Liver (tissue), 8 donors: ENCODE measurements at regions not wholly inside any gene's neighbourhood (a gene's known extent, or its start where the extent isn't known, plus 50 kb on each side); places are given as distances from the start of the nearest gene placed in this dataset.

ENCODE experiments used
- DNase-seq: peaks from one replicate; pipeline ENCODE4 v3.0.0-alpha.2; 2017; ENCODE audit warnings: low spot score
- H3K27ac ChIP-seq, 2 donors: one replicate each; pipeline ENCODE4 v1.7.0; 2013; ENCODE audit warnings: inconsistent platforms in 2 of 2, low read length in 2 of 2, control low read depth in 1 of 2, low read depth in 1 of 2, mild to moderate bottlenecking in 1 of 2
- H3K27me3 ChIP-seq, 4 donors: one replicate each; pipeline versions ENCODE4 v1.6.1 to v1.7.0; 2013; ENCODE audit warnings: low read length in 3 of 4, inconsistent platforms in 1 of 4, mild to moderate bottlenecking in 1 of 4, moderate library complexity in 1 of 4; ENCODE audit not compliant: control insufficient read depth in 4 of 4, insufficient read depth in 4 of 4
- H3K36me3 ChIP-seq, 4 donors: one replicate each; pipeline versions ENCODE4 v1.6.1 to v1.7.0; 2013; ENCODE audit warnings: low read length in 3 of 4, mild to moderate bottlenecking in 3 of 4, low read depth in 1 of 4, moderate library complexity in 1 of 4; ENCODE audit not compliant: control insufficient read depth in 4 of 4, insufficient read depth in 3 of 4
- H3K4me1 ChIP-seq, 4 donors: one replicate each; pipeline versions ENCODE4 v1.6.1 to v1.7.0; 2013; ENCODE audit warnings: low read length in 3 of 4, mild to moderate bottlenecking in 3 of 4, moderate library complexity in 1 of 4; ENCODE audit not compliant: control insufficient read depth in 4 of 4, insufficient read depth in 4 of 4
- H3K4me3 ChIP-seq, 3 donors: one replicate each; pipeline versions ENCODE4 v1.6.1 to v1.7.0; 2013; ENCODE audit warnings: low read length in 3 of 3, control low read depth in 1 of 3, low read depth in 1 of 3, mild to moderate bottlenecking in 1 of 3
- H3K9ac ChIP-seq, 2 donors: one replicate each; pipeline ENCODE4 v1.7.0; 2013; ENCODE audit warnings: low read length in 2 of 2, mild to moderate bottlenecking in 2 of 2, moderate library complexity in 2 of 2, control low read depth in 1 of 2, low read depth in 1 of 2
- H3K9me3 ChIP-seq, 4 donors: one replicate each; pipeline versions ENCODE4 v1.6.1 to v1.7.0; 2013; ENCODE audit warnings: low read length in 3 of 4; ENCODE audit not compliant: control insufficient read depth in 4 of 4
- ATF3 ChIP-seq: IDR thresholded peaks from 2 replicates; pipeline ENCODE4 v1.6.1; 2016; ENCODE audit warnings: antibody characterized with exemption
- EGR1 ChIP-seq, 2 donors: IDR thresholded peaks; 2 replicates each; pipeline ENCODE4 v1.6.1; 2016 to 2018; ENCODE audit warnings: antibody characterized with exemption in 2 of 2, low read depth in 2 of 2
- FOXA2 ChIP-seq: IDR thresholded peaks from 2 replicates; pipeline ENCODE4 v1.6.1; 2016; ENCODE audit warnings: antibody characterized with exemption
- HNF4A ChIP-seq, 2 donors: conservative IDR thresholded peaks; 2 replicates each; pipeline ENCODE4 v1.6.1; 2016; ENCODE audit warnings: antibody characterized with exemption in 2 of 2, mild to moderate bottlenecking in 2 of 2
- HNF4G ChIP-seq: IDR thresholded peaks from 2 replicates; pipeline ENCODE4 v1.6.1; 2016; ENCODE audit warnings: antibody characterized with exemption
- JUND ChIP-seq, 2 donors: IDR thresholded peaks; 2 replicates each; pipeline ENCODE4 v1.6.1; 2016; ENCODE audit warnings: antibody characterized with exemption in 2 of 2
- MAX ChIP-seq: IDR thresholded peaks from 2 replicates; pipeline ENCODE4 v1.6.1; 2016; ENCODE audit warnings: antibody characterized with exemption
- NR2F2 ChIP-seq: IDR thresholded peaks from 2 replicates; pipeline ENCODE4 v1.6.1; 2016; ENCODE audit warnings: antibody characterized with exemption
- RAD21 ChIP-seq, 2 donors: IDR thresholded peaks; 2 replicates each; pipeline ENCODE4 v1.6.1; 2016; ENCODE audit warnings: antibody characterized with exemption in 2 of 2, mild to moderate bottlenecking in 2 of 2
- RXRA ChIP-seq, 2 donors: IDR thresholded peaks; 2 replicates each; pipeline ENCODE4 v1.6.1; 2017 to 2018; ENCODE audit warnings: antibody characterized with exemption in 2 of 2, mild to moderate bottlenecking in 1 of 2
- SP1 ChIP-seq: IDR thresholded peaks from 2 replicates; pipeline ENCODE4 v1.6.1; 2018; ENCODE audit warnings: antibody characterized with exemption, mild to moderate bottlenecking
- TAF1 ChIP-seq: conservative IDR thresholded peaks from 2 replicates; pipeline ENCODE4 v1.6.1; 2016; ENCODE audit warnings: antibody characterized with exemption, mild to moderate bottlenecking
- YY1 ChIP-seq: IDR thresholded peaks from 2 replicates; pipeline ENCODE4 v1.6.1; 2016; ENCODE audit warnings: antibody characterized with exemption, mild to moderate bottlenecking
- WGBS: extraction: QIAGEN DNeasy Blood & Tissue Kit; methylation state at CpG from one replicate; pipeline ENCODE4 v1.1.7; 2013; 5-methylcytosine and 5-hydroxymethylcytosine counted together
- TF ChIP-seq, protein P1 (sequence below): IDR thresholded peaks from 2 replicates; pipeline ENCODE4 v1.6.1; 2016; ENCODE audit warnings: antibody characterized with exemption, mild to moderate bottlenecking
- TF ChIP-seq, protein P2 (sequence below): fragments of 150-350 bp; IDR thresholded peaks from 2 replicates; pipeline ENCODE4 v1.5.1; 2017; ENCODE audit warnings: improper control_type of control experiment, low read depth, low read length; ENCODE audit not compliant: missing input control
- TF ChIP-seq, protein P3 (sequence below): IDR thresholded peaks from 2 replicates; pipeline ENCODE4 v1.6.1; 2016; ENCODE audit warnings: antibody characterized with exemption
- donor health status: healthy.
- donor health status: healthy.
- donor health status: healthy.
- donor health status: healthy.
- donor health status: healthy.

- H3K27me3 ChIP-seq = peaks cover 0 to 2% (median 0%) of the 10 kb centered on the region in 4 donors
- H3K36me3 ChIP-seq = no peaks in the 10 kb centered on the region
- H3K27ac ChIP-seq = no peak overlapping the region
- TF ChIP-seq EGR1 (IDR thresholded peaks at IDR 0.05; ENCODE audit: low read depth in 2 of 2) (no peak), SP1 (no peak), YY1 (no peak), HNF4G (no peak), FOXA2 (no peak), MAX (no peak), RXRA (IDR thresholded peaks at IDR 0.05) (no peak), TAF1 (no peak), ATF3 (no peak), JUND (IDR thresholded peaks at IDR 0.05) (no peak), HNF4A (conservative IDR thresholded peaks at IDR 0.05) (no peak), NR2F2 (no peak), RAD21 (IDR thresholded peaks at IDR 0.05) (no peak)
- TF ChIP-seq, protein P1, sequence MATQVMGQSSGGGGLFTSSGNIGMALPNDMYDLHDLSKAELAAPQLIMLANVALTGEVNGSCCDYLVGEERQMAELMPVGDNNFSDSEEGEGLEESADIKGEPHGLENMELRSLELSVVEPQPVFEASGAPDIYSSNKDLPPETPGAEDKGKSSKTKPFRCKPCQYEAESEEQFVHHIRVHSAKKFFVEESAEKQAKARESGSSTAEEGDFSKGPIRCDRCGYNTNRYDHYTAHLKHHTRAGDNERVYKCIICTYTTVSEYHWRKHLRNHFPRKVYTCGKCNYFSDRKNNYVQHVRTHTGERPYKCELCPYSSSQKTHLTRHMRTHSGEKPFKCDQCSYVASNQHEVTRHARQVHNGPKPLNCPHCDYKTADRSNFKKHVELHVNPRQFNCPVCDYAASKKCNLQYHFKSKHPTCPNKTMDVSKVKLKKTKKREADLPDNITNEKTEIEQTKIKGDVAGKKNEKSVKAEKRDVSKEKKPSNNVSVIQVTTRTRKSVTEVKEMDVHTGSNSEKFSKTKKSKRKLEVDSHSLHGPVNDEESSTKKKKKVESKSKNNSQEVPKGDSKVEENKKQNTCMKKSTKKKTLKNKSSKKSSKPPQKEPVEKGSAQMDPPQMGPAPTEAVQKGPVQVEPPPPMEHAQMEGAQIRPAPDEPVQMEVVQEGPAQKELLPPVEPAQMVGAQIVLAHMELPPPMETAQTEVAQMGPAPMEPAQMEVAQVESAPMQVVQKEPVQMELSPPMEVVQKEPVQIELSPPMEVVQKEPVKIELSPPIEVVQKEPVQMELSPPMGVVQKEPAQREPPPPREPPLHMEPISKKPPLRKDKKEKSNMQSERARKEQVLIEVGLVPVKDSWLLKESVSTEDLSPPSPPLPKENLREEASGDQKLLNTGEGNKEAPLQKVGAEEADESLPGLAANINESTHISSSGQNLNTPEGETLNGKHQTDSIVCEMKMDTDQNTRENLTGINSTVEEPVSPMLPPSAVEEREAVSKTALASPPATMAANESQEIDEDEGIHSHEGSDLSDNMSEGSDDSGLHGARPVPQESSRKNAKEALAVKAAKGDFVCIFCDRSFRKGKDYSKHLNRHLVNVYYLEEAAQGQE = no peak
- H3K9ac ChIP-seq = no peak overlapping the region
- H3K4me3 ChIP-seq = peak overlapping the region in 1 of 3 donors; percentile 20
- peaks cover 0 to 3% (median 0%) of the 10 kb centered on the region in 4 donors for H3K4me1 ChIP-seq
- H3K9me3 ChIP-seq = peaks cover 0 to 5% (median 0%) of the 10 kb centered on the region in 4 donors
- DNase-seq = no peak
- WGBS = 22% methylated on average over 30 of the region's 30 CpGs
These were observed 435.3 kb upstream of the ZFHX3 start for GRCh38 chr16:73483076-73483791.

DNA sequence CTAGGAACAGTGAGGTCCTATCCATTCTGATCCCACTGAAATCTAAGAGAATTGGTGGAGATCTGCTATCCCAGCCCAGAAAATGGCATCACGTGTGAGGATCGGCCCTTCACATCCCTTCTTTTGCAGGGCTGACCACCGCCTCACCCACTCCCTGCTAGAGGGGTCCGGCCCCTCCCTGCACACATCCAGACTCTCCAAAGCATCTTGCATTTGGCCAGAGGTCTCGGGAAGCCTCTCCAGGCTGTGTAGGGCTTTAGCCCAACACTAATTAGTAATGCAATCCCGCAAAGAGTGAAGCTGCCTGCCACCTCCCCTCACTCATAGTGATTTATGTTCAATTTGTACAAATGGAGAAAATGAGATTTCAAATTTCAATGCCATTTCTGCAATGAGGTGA is 434.4 kb upstream of the ZFHX3 start:
- H3K9ac ChIP-seq = no peak overlapping the region
- H3K36me3 ChIP-seq = no peaks in the 10 kb centered on the region
- no peak overlapping the region for H3K4me3 ChIP-seq
- H3K4me1 ChIP-seq = peaks cover 0 to 3% (median 0%) of the 10 kb centered on the region in 4 donors
- peaks cover 0 to 5% (median 0%) of the 10 kb centered on the region in 4 donors for H3K9me3 ChIP-seq
- WGBS = 75% methylated on average over 6 of the region's 6 CpGs
- TF ChIP-seq, protein P2, sequence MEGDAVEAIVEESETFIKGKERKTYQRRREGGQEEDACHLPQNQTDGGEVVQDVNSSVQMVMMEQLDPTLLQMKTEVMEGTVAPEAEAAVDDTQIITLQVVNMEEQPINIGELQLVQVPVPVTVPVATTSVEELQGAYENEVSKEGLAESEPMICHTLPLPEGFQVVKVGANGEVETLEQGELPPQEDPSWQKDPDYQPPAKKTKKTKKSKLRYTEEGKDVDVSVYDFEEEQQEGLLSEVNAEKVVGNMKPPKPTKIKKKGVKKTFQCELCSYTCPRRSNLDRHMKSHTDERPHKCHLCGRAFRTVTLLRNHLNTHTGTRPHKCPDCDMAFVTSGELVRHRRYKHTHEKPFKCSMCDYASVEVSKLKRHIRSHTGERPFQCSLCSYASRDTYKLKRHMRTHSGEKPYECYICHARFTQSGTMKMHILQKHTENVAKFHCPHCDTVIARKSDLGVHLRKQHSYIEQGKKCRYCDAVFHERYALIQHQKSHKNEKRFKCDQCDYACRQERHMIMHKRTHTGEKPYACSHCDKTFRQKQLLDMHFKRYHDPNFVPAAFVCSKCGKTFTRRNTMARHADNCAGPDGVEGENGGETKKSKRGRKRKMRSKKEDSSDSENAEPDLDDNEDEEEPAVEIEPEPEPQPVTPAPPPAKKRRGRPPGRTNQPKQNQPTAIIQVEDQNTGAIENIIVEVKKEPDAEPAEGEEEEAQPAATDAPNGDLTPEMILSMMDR = no peak
- TF ChIP-seq RXRA (IDR thresholded peaks at IDR 0.05) (no peak), NR2F2 (no peak), HNF4A (conservative IDR thresholded peaks at IDR 0.05) (no peak), EGR1 (IDR thresholded peaks at IDR 0.05; ENCODE audit: low read depth in 2 of 2) (no peak), RAD21 (IDR thresholded peaks at IDR 0.05) (no peak), TAF1 (no peak), HNF4G (no peak), SP1 (no peak), ATF3 (no peak)
- TF ChIP-seq, protein P3, sequence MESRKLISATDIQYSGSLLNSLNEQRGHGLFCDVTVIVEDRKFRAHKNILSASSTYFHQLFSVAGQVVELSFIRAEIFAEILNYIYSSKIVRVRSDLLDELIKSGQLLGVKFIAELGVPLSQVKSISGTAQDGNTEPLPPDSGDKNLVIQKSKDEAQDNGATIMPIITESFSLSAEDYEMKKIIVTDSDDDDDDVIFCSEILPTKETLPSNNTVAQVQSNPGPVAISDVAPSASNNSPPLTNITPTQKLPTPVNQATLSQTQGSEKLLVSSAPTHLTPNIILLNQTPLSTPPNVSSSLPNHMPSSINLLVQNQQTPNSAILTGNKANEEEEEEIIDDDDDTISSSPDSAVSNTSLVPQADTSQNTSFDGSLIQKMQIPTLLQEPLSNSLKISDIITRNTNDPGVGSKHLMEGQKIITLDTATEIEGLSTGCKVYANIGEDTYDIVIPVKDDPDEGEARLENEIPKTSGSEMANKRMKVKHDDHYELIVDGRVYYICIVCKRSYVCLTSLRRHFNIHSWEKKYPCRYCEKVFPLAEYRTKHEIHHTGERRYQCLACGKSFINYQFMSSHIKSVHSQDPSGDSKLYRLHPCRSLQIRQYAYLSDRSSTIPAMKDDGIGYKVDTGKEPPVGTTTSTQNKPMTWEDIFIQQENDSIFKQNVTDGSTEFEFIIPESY = no peak
- DNase-seq = no peak
- H3K27me3 ChIP-seq = peaks cover 0 to 2% (median 0%) of the 10 kb centered on the region in 4 donors
- H3K27ac ChIP-seq = no peak overlapping the region
